ENCODE measurements at regions not wholly inside any gene's neighbourhood (a gene's known extent, or its start where the extent isn't known, plus 50 kb on each side); places are given as distances from the start of the nearest gene placed in this dataset.
"Not testable (repeated sequence)": the region's sequence is repeated elsewhere in the genome, so short reads cannot be mapped to it uniquely, and the experiment has no call there.

DNA sequence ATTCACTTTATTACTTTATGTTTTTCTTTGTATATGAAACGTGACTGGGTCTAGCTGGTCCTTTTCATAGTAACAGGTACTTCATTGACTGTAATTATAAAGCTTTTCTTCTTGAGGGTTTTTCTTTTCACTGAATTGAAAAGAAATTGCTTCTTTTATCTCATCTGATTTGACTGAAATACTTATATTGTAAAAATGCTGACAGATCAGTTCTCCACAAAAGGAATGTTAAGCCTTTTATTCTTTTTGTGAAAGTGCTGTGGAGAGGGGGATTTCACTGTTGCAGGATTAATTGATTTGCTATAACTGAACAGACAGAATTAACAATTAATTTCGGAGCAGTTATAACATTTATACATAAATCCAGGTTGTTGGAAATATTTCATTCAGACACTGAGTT, 2043.6 kb upstream of the C9orf72 start:
- in situ Hi-C loops (cut with HindIII; ENCODE audit: low sequenced_read_pairs), result no loop called here

DNA sequence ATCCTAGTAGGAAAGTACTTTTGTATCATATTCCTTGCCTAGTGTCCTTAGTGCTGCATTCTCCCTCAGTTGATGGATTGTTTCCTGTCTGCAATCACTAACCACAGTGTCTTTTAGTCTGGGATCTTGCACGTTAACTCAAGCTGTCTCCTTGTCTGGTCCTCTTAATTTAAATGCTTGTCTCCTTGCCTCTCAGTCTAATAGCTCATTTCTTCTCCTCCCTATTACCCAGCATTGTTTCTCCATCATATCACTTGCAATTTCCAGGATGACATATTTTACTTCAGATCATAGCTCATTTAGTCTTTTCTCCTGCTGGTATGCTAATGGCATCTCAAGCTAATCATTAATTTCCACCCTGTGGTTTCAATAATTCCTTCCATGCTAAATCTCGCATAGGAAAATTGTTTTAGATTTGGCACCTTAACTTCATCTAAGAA, 2052.0 kb upstream of the C9orf72 start:
- in situ Hi-C loops (cut with HindIII; ENCODE audit: low sequenced_read_pairs), result no loop called here

DNA sequence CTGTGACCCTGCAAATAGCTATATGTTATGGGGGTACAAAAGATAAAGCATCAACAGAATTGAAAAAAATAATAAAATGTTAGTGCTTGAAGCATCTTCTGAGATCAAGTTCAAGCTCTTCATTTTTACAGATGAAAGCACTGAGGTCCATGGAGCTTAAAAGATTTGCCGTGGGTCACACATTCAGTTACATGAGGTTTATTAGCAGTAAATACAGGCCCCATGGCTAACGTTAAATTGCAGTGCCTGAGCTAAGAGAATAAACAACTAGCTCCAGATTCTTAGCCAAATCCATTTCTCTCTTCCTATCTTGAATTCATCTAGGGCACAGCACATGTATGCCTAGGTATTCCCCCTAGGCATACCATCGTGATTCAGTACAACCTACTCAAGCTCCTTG, 2052.7 kb upstream of the C9orf72 start:
- in situ Hi-C loops (cut with HindIII; ENCODE audit: low sequenced_read_pairs), result no loop called here

DNA sequence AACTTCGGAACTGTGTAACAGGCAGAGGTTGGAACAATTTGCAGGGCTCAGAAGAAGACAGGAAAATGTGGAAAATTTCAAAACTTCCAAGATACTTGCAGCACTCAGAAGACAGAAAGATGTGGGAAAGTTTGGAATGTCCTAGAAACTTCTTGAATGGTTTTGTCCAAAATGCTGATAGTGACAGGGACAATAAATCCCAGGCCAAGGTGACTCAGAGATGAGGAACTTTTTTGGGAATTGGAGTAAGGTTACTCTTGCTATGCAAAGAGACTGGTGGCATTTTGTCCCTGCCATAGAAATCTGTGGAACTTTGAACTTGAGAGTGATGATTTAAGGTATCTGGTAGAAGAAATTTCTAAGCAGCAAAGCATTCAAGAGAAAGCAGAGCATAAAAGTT, 2055.6 kb upstream of the C9orf72 start:
- in situ Hi-C loops (cut with HindIII; ENCODE audit: low sequenced_read_pairs), result not testable (repeated sequence)

DNA sequence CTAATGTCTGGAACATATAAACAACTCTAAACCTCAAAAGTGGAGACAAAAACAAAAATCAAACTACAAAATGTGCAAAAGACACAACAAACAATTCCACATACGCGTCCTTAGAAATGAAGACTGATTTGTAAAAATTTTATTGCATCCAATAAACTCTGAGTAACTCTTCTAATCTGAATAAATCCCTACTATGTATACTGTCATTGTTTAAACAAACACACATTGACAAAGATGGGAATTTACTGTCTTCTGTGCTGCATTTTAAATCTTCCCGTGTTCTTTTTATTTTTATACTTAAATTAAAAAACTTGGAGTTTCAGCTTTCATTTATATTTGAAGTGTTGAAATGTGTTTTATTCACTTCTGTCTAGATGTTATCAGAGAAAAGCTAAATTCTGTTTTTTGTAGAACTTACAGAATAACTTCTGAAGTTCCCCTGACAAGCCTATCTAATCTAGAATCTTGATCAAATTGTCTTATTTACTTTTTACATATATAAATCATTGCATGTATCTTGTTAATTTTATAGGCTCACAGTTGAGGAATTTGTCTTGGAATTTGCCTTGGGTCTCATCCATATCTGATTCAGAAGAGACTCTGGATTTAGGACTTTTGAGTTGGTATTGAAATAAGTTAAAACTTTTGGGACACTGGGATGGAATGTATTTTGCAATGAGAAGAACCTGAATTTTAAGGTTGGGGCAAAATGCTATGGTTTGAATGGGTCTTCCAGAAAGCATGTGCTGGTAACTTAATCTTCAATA, 2064.4 kb upstream of the C9orf72 start:
- in situ Hi-C loops (cut with HindIII; ENCODE audit: low sequenced_read_pairs), result no loop called here

DNA sequence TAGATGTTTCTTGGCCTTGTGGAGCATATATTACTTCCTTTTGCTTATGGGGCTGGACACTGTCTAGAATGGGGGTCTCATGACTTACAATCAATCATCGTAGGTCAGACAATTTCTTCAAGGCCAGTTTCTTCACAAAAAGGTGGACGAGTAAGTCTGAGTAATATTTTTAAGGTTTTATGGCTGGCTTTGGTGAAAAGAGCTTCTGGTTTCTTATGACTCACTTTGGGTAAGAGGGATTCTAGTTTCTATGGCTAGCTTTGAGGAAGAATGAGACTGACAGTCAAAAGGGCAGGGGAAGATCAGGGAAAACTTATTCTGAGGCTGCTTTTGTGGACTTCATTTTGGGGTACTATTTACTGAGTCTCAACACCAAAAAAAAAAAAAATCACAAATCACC, 2067.2 kb upstream of the C9orf72 start:
- in situ Hi-C loops (cut with HindIII; ENCODE audit: low sequenced_read_pairs), result no loop called here

DNA sequence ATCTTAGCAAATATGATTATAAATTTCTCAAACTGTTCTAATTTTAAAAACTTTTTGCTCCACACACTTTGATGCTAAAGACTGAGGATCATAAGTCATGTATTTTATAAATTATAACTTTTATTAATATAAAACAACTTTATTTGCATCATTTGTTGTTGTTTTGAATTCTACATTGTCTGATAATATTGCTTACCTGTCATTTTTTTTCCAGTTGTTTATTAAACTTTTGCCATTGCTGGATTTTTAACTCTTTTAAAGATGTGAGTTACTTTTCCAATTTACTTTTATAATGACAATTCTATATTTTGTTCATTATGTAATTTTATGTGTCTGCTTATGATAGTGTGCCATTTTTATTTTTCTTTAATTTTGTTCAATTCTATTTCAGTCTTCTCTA, 2071.2 kb upstream of the C9orf72 start:
- in situ Hi-C loops (cut with HindIII; ENCODE audit: low sequenced_read_pairs), result no loop called here

DNA sequence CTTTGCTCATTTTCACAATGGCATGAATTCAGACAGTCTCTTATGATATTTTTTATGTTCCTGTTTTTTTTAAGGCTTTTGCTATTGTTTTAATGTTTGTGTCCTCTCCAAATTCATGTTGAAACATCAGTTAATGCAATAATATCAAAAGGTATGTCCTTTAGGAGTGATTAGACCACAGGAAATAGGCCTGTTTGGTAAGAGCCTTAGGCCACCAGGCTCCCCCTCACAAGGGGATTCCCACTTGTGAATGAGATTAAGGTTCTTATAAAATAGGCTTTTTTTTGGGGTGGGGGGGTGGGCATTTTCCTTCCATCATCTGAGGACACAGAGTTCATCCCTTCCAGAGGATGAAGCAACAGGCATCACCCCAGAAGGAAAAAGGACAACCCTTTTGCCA, 2074.2 kb upstream of the C9orf72 start:
- in situ Hi-C loops (cut with HindIII; ENCODE audit: low sequenced_read_pairs), result no loop called here

DNA sequence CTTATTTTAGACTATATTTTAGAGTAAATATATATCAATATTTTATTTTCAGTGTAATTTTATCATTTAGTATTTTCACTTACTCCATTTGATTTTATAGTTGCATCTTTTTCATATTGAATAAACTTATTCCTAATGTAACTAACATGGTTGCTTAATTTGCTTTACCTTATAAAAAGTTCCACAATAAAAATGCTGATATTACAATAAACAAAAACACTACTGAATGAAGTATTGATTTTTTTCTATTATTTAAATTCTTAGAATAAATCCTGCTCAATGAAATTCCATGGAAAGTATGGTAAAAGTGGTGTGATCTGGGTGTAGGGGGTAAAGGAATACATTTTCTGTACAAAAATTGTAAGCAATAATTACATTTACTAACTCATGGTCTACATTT, 2074.9 kb upstream of the C9orf72 start:
- in situ Hi-C loops (cut with HindIII; ENCODE audit: low sequenced_read_pairs), result no loop called here

DNA sequence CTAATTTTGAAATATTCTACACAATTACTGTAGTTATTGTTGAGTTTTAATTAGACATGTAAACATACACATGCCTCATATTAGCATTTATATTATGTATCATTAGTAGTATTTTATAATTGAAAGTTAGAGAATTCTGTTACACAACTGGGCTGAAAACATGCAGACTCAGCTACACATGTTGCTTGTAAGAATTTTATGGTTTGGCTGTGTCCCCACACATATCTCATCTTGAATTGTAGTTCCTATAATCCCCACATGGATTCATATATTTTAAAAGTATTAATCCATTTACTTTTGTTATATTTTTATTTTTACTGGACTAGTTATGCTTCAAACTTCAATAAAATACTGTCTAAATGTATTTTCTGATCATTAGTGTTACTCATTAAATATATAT, 2075.3 kb upstream of the C9orf72 start:
- in situ Hi-C loops (cut with HindIII; ENCODE audit: low sequenced_read_pairs), result no loop called here

DNA sequence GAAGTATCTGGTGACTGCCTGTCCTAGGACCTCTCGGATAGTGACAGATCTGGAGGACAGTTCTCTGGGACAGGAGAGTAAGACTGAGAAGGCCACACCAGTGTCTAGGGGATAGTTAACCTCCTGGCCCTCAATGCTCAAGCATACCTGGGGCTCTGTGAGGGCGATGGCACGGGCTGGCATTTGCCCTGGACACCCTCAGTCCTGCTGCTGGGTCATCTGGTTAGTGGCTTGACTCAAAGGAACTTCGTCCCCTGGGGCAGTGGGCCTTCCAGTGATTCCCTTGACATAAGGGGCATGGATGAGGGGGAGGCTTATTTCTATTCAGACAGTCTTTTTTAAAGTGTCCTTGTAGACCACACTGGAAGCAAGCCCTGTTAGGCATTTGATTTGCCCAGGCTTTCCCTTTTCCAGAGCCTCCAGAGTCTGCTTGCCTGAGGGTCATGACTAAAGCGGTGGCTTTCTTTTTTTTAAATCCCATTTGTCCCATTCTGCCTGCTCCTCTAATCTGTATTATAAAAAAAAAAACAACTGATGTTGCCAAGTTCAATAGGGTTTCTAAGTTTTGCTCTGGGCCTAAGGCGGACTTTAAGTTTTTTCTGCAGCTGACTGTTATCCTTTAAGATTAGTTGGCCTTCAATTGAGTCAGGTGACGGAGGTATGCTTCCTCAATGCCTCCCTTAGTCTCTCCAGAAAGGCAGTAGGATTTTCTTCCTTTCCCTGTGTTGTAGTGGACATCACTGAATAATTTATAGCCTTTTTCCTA, 2083.5 kb upstream of the C9orf72 start:
- in situ Hi-C loops (cut with HindIII; ENCODE audit: low sequenced_read_pairs), result no loop called here

DNA sequence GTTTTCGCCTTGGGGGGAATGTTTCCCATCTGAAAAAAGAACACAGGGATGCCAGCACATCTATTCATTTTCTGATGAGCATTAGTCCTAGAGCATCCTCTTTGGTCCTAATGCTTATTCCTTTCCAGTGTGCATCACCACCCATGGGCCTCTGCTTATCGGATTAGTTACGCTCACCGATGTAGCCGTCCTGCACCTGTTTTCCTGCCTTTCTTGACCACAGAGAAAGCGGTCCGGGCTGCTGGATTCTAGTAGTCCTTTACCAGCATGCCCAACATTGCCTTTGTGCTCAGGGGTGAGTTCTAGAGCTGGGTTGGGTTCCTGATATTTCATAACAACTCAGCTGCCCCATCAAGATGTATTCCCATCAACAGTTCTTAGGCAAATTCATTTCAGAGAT, 2084.5 kb upstream of the C9orf72 start:
- in situ Hi-C loops (cut with HindIII; ENCODE audit: low sequenced_read_pairs), result no loop called here

DNA sequence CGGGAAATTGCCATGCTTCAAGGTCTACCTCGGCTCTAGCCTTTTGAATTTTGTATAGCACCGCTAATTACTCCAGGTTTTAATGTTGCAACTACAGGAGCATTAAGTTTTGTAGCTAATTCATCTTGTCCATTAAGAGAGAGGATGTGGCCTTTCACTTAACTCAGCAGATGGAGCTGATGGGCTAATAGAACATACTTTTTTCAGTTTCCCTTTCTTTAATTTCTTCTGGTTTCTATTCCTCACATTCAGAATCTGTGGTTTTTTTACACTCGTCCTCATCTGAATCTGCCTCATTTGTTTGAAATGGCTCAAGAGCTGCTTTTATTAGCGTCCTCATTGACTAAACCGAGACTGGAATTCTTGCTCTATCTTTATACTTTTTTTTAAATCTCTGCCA, 2085.7 kb upstream of the C9orf72 start:
- in situ Hi-C loops (cut with HindIII; ENCODE audit: low sequenced_read_pairs), result no loop called here

DNA sequence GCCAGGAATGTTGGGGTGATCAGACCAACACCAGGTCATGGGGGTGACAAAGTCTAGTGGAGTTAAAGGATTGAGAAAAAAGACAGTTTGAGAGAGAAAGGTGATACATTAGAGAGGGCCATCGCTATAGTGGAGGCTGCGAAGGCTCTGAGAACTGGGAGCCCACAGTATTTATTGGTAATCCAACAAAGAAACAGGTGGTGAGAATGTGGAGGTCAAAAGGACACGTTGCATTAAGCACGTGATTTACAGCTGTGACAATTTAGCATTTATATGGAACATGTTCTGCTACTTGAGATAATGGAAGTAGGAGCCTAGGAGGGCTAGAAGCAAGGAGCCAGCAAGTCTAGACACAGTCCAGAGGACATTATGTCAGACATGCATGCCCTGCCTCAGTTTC, 2086.5 kb upstream of the C9orf72 start:
- in situ Hi-C loops (cut with HindIII; ENCODE audit: low sequenced_read_pairs), result no loop called here

DNA sequence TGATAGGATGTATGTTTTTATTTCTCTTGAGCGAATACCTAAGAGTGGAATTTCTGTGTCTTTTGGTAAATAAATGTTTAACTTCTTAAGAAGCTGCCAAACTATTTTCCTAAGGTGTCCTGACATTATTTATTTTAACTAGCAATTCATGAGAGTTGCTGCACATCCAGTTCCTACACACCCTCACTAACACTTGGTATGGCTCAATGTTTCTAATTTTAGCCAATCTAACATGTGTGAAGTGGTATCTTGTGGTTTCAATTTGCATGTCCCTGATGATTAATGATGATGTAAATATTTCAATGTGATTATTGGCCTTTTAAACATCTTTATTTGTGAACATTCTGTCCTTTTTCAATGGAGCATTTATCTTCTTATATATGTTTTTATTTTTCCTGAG, 2095.5 kb upstream of the C9orf72 start:
- in situ Hi-C loops (cut with HindIII; ENCODE audit: low sequenced_read_pairs), result no loop called here

DNA sequence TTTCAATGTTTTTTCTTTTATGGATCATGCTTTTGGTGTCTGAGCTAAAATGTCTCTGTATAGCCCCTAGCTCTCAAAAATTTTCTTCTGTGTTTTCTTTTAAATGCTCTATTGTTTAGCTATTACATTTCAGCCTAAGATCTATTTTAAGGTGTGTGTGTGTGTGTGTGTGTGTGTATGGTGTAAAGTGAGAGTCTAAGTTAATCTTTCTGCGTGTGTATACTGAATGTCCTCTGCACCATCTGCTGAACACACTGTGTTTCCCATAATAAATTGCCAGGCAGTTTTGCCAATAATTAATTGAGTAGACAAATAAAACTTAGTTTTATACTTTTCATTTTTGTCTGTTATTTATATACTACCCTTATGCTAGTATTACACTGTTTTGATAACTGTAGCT, 2096.3 kb upstream of the C9orf72 start:
- in situ Hi-C loops (cut with HindIII; ENCODE audit: low sequenced_read_pairs), result no loop called here

DNA sequence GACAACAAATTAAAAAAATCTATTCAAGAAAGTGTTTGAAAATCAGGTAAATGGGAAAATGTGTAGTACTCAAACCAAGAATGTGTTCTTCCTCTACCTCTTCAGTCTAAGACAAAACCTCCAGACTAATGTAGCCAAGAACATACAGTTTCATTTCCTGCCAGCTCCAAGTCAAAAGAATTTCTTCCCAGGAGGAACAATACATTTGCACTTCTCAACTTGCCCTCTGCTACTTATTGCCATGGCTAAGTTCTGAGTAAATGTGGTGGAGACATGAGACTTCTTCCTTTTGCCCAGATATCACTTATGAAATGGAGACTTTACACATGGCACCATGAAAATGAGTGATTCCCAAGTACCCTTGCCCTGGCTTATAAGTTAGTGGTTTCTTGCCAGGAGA, 2112.2 kb upstream of the C9orf72 start:
- in situ Hi-C loops (cut with HindIII; ENCODE audit: low sequenced_read_pairs), result no loop called here

DNA sequence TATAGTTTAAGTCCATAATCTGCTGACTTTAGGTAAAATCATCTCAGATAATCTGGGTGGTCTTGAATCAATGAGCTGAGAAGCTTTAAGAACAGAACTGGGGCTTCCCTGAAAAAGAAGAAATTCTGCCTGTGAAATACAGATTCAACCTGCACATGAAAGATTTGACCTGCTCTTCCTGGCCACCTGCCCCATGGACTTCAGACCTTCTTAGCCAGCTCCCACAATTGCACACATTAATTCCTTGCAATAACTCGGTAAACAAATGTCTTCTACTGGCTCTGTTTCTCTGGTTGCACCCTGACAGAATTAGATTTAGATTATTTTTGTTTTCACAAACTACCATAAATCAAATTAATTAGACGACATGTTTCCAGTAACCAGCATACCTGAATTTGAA, 2117.9 kb upstream of the C9orf72 start:
- in situ Hi-C loops (cut with HindIII; ENCODE audit: low sequenced_read_pairs), result no loop called here

DNA sequence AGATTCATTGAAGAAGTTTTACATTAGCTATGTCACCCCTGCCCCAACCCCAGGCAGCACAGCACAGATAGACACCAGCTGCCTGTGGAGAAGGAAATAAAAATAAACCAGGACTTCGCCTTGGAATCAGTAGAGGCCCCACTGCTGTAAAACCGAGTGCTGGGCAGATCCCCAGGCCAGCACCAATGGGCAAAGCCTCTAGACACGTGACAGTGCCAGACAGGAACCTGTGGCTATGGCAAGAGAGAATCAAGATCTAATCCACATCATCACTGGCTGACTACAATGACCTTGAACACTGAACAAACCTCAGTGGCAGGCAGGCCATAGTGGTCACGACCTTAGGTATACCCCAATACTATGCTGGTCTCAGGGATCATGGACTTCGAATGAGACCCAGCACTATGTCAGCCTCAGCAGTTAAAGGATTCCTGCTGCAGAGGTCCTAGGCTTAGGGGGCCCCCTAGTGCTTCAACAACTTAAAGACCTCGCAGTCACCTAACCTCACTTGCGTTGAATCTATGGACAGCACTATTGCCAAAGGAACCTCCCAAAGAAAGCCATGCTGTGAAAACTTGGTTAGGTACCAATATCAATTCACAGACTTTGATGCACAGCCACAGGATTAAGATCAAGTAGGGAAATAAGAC, 2118.6 kb upstream of the C9orf72 start:
- in situ Hi-C loops (cut with HindIII; ENCODE audit: low sequenced_read_pairs), result no loop called here

DNA sequence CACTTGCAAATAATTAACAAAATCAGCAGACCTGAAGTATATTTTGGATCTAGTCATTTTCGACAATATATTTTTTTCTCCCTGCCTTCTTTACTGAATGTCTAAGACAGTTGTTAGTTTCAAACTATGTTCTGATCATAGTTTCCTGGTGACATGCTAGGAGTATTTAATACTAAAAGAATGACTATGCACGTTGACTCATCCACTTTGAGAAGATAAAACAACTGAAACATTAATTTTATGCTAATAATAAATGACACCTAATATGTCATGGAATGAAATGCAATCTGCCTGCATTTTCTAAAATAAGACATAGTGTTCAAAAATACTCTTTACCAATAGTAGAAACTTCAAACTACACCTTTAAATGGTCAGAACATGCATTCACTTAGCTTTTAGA, 2123.7 kb upstream of the C9orf72 start:
- in situ Hi-C loops (cut with HindIII; ENCODE audit: low sequenced_read_pairs), result no loop called here

DNA sequence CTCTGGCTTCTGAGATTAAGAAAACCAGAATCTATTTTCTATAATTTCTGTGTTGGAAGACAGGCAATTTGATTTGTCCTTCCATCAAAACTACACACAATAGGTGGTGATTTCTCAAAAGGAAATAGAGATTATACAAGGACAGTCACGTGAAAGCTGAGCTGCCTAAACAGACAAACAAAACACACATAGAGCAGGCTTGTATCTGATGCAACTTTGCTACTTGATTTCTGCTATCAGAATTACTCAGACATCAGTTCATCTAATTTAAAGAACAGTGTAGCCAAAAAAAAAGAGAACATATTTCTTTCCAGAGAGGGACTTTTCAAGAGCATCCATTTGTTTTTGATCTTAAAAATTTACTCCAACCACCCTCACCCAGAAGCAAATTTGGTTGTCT, 2128.3 kb upstream of the C9orf72 start:
- in situ Hi-C loops (cut with HindIII; ENCODE audit: low sequenced_read_pairs), result no loop called here

DNA sequence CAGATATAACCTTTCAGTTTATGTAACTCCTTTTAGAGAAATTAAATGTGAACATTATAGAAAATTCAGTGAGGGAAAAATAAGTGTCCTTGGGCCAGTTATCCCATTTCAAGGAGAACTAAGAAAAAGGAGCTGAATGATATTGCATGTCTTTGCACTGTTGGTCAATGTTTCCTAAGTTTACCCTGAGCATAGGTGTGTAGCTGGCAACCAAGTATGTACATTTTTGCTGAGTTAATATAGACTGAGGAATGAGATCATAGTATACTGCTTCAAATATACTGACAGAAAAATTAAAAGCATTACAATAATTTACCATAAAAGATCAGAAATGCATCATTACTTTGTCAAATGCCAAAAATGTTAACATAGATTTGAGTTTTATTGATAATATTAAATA, 2128.7 kb upstream of the C9orf72 start:
- in situ Hi-C loops (cut with HindIII; ENCODE audit: low sequenced_read_pairs), result no loop called here

Data from DLD1 (cell line).